OCI-LY3 (cell line): ENCODE measurements at regions not wholly inside any gene's neighbourhood (a gene's known extent, or its start where the extent isn't known, plus 50 kb on each side); places are given as distances from the start of the nearest gene placed in this dataset.

ENCODE experiments used
- CTCF ChIP-seq: fragments of 200-600, 300-600 bp; sonication (generic); IDR thresholded peaks from 2 replicates; pipeline ENCODE4 v1.5.1; 2014; ENCODE audit warnings: antibody characterized with exemption, low read length, low read depth
- EZH2phosphoT487 ChIP-seq: fragments of 200-600 bp; shearing (Covaris generic); IDR thresholded peaks from 2 replicates; pipeline ENCODE4 v1.6.1; 2018; ENCODE audit warnings: antibody characterized with exemption, mixed run types, low read depth

GRCh38 chr6:11298651-11299420 is 66.4 kb upstream of the NEDD9 start:
- TF ChIP-seq EZH2phosphoT487: no peak
- no peak for TF ChIP-seq CTCF
